ENCODE measurements at regions not wholly inside any gene's neighbourhood (a gene's known extent, or its start where the extent isn't known, plus 50 kb on each side); places are given as distances from the start of the nearest gene placed in this dataset.

GRCh38 chr22:42320443-42321416, 50.3 kb upstream of the TCF20 start:
- no peaks in the 10 kb centered on the region for H3K9me3 Mint-ChIP-seq
- CTCF ChIA-PET: no interaction called here

More at GRCh38 chr22:42320443-42321416, 50.3 kb upstream of the TCF20 start:
- no peak for DNase-seq
- WGBS (ENCODE audit: insufficient coverage): 85% methylated on average over 12 of the region's 20 CpGs
- peaks cover 24 to 33% (median 31%) of the 10 kb centered on the region in 3 donors for H3K4me1 Mint-ChIP-seq
- no peak overlapping the region for H3K4me3 Mint-ChIP-seq
- H3K4me3 ChIP-seq (ENCODE audit: control insufficient read depth in 1 of 2, extremely low read depth in 1 of 2, low read length in 1 of 2): no peak overlapping the region
- peaks cover 5% of the 10 kb centered on the region for H3K36me3 Mint-ChIP-seq
- peaks cover 0 to 5% of the 10 kb centered on the region in 2 donors for H3K36me3 ChIP-seq (ENCODE audit: control insufficient read depth in 2 of 2, extremely low read depth in 1 of 2, insufficient read depth in 1 of 2, low read length in 1 of 2)
- peaks cover 8 to 43% of the 10 kb centered on the region in 2 experiments for H3K4me1 ChIP-seq (ENCODE audit: control insufficient read depth in 1 of 2, extremely low read depth in 1 of 2, insufficient read depth in 2 of 2, low read length in 2 of 2)
- POLR2A ChIA-PET: no interaction called here
- no peak overlapping the region for H3K27ac ChIP-seq (ENCODE audit: low read length)
- no peak overlapping the region for H3K27ac Mint-ChIP-seq
- H3K27me3 ChIP-seq (replicated peaks in 1 of 2; ENCODE audit: control insufficient read depth in 2 of 2, extremely low read depth in 1 of 2, insufficient read depth in 2 of 2, low read length in 1 of 2): no peaks in the 10 kb centered on the region
- H3K9me3 ChIP-seq: no peaks in the 10 kb centered on the region
- no peak for ATAC-seq (replicated peaks in 1 of 4)
- H3K27me3 Mint-ChIP-seq: no peaks in the 10 kb centered on the region

Data from T-cell (primary cell).